ENCODE measurements at regions not wholly inside any gene's neighbourhood (a gene's known extent, or its start where the extent isn't known, plus 50 kb on each side); places are given as distances from the start of the nearest gene placed in this dataset.

- TF ChIP-seq REST (IDR thresholded peaks at IDR 0.05; ENCODE audit: insufficient read depth in 1 of 2, low read depth in 2 of 2, low read length in 1 of 2) (no peak), CTCF (IDR thresholded peaks at IDR 0.05) (no peak), POLR2AphosphoS5 (IDR thresholded peaks at IDR 0.05; ENCODE audit: low read depth, low read length) (no peak), TCF7L2 (IDR thresholded peaks at IDR 0.05; ENCODE audit: low read depth, low read length) (no peak), SIN3A (IDR thresholded peaks at IDR 0.05; ENCODE audit: borderline replicate concordance, insufficient read depth, low read depth, low read length) (no peak)
These were observed 495.6 kb downstream of the SIPA1L2 start for GRCh38 chr1:232134365-232134764.
